Hepatocyte (in vitro differentiated cells): ENCODE measurements at regions not wholly inside any gene's neighbourhood (a gene's known extent, or its start where the extent isn't known, plus 50 kb on each side); places are given as distances from the start of the nearest gene placed in this dataset.
"Not testable (repeated sequence)": the region's sequence is repeated elsewhere in the genome, so short reads cannot be mapped to it uniquely, and the experiment has no call there.

Source experiments
- DNase-seq: peaks from one replicate; pipeline ENCODE4 v3.0.0-alpha.2; 2016; ENCODE audit warnings: low spot score
- H2AFZ ChIP-seq: fragments of 200-600 bp; sonication (generic); 2 replicates; pipeline ENCODE4 v1.6.0; 2016; ENCODE audit warnings: antibody characterized with exemption, mild to moderate bottlenecking
- H3K27ac ChIP-seq: fragments of 200-600 bp; sonication (generic); 2 replicates; pipeline ENCODE4 v1.5.1; 2016; ENCODE audit warnings: mild to moderate bottlenecking
- H3K27me3 ChIP-seq: fragments of 200-600 bp; sonication (generic); 2 replicates; pipeline ENCODE4 v1.6.1; 2016
- H3K36me3 ChIP-seq: fragments of 200-600 bp; sonication (generic); replicated peaks from 2 replicates; pipeline ENCODE4 v1.5.1; 2016; ENCODE audit warnings: low read depth; ENCODE audit not compliant: insufficient read depth
- H3K4me1 ChIP-seq: fragments of 200-600 bp; sonication (generic); 2 replicates; pipeline ENCODE4 v1.5.1; 2016; ENCODE audit warnings: mild to moderate bottlenecking, moderate library complexity; ENCODE audit not compliant: insufficient read depth
- H3K4me2 ChIP-seq: fragments of 200-600 bp; sonication (generic); 2 replicates; pipeline ENCODE4 v1.6.0; 2016
- H3K4me3 ChIP-seq: fragments of 200-600 bp; sonication (generic); 2 replicates; pipeline ENCODE4 v1.5.1; 2016; ENCODE audit warnings: mild to moderate bottlenecking
- H3K79me2 ChIP-seq: fragments of 200-600 bp; sonication (generic); 2 replicates; pipeline ENCODE4 v1.6.0; 2017; ENCODE audit warnings: mild to moderate bottlenecking
- H3K9me2 ChIP-seq: fragments of 200-600 bp; sonication (generic); replicated peaks from 2 replicates; pipeline ENCODE4 v1.6.0; 2017; ENCODE audit warnings: mild to moderate bottlenecking; ENCODE audit not compliant: insufficient read depth
- H3K9me3 ChIP-seq: fragments of 200-600 bp; sonication (generic); 2 replicates; pipeline ENCODE4 v1.5.1; 2016; ENCODE audit warnings: low read depth, mild to moderate bottlenecking
- H4K20me1 ChIP-seq: fragments of 200-600 bp; sonication (generic); 2 replicates; pipeline ENCODE4 v1.6.0; 2016; ENCODE audit warnings: mild to moderate bottlenecking; ENCODE audit not compliant: insufficient read depth, poor library complexity, severe bottlenecking
- EZH2 ChIP-seq: fragments of 200-600 bp; sonication (generic); IDR thresholded peaks from 2 replicates; pipeline ENCODE4 v1.6.1; 2016; ENCODE audit warnings: antibody characterized with exemption, mild to moderate bottlenecking, borderline replicate concordance
- EZH2phosphoT487 ChIP-seq: fragments of 200-600 bp; sonication (generic); IDR thresholded peaks from one replicate; pipeline ENCODE4 v1.6.1; 2018; ENCODE audit warnings: antibody characterized with exemption, mild to moderate bottlenecking, low read depth, moderate library complexity; ENCODE audit not compliant: unreplicated experiment, severe bottlenecking
- WGBS: methylation state at CpG from one replicate; pipeline ENCODE4 v1.1.6; 2016; ENCODE audit warnings: low lambda C conversion rate; ENCODE audit errors: missing lambda C conversion rate; 5-methylcytosine and 5-hydroxymethylcytosine counted together
- TF ChIP-seq, protein P1 (sequence below): fragments of 200-600 bp; sonication (generic); IDR thresholded peaks from 2 replicates; pipeline ENCODE4 v1.5.1; 2016; ENCODE audit warnings: antibody characterized with exemption, mild to moderate bottlenecking; ENCODE audit not compliant: poor library complexity

- WGBS, result 80% methylated on average over 5 of the region's 5 CpGs
- no peak overlapping the region for H2AFZ ChIP-seq
- H3K27ac ChIP-seq, result no peak overlapping the region
- H4K20me1 ChIP-seq, result no peaks in the 10 kb centered on the region
- no peak overlapping the region for H3K4me2 ChIP-seq
- H3K4me1 ChIP-seq, result no peaks in the 10 kb centered on the region
- no peaks in the 10 kb centered on the region for H3K9me2 ChIP-seq
- H3K9me3 ChIP-seq, result no peaks in the 10 kb centered on the region
- no peaks in the 10 kb centered on the region for H3K27me3 ChIP-seq
- no peaks in the 10 kb centered on the region for H3K36me3 ChIP-seq
- H3K4me3 ChIP-seq, result no peak overlapping the region
- H3K79me2 ChIP-seq, result no peaks in the 10 kb centered on the region
- no peak for DNase-seq
- TF ChIP-seq, protein P1, sequence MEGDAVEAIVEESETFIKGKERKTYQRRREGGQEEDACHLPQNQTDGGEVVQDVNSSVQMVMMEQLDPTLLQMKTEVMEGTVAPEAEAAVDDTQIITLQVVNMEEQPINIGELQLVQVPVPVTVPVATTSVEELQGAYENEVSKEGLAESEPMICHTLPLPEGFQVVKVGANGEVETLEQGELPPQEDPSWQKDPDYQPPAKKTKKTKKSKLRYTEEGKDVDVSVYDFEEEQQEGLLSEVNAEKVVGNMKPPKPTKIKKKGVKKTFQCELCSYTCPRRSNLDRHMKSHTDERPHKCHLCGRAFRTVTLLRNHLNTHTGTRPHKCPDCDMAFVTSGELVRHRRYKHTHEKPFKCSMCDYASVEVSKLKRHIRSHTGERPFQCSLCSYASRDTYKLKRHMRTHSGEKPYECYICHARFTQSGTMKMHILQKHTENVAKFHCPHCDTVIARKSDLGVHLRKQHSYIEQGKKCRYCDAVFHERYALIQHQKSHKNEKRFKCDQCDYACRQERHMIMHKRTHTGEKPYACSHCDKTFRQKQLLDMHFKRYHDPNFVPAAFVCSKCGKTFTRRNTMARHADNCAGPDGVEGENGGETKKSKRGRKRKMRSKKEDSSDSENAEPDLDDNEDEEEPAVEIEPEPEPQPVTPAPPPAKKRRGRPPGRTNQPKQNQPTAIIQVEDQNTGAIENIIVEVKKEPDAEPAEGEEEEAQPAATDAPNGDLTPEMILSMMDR, result no peak
- TF ChIP-seq EZH2phosphoT487 (no peak), EZH2 (no peak)
Measured at GRCh38 chr6:113370508-113371502, 486.3 kb upstream of the MARCKS start.

DNA sequence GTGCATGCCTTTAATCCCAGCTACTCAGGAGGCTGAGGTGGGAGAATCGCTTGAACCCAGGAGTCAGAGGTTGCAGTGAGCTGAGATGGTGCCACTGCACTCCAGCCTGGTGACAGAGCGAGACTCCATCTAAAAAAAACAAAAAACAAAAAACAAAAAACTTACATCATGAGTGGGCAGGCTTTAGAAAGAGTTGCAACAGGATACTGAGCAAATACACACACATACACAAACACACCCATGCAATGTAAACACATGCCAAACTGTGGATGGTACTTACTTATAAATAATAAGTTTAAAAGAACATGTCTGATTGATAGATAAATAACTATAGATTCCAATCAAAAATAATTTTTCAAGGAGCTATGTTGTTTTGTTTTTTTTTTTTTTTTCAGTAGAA, 481.7 kb upstream of the MARCKS start:
- not testable (repeated sequence) for H3K4me2 ChIP-seq, H2AFZ ChIP-seq, H3K36me3 ChIP-seq, H3K79me2 ChIP-seq, H3K9me2 ChIP-seq, H3K4me1 ChIP-seq, H3K27me3 ChIP-seq, H4K20me1 ChIP-seq, H3K9me3 ChIP-seq, DNase-seq, H3K27ac ChIP-seq, H3K4me3 ChIP-seq
- WGBS, result 92% methylated on average over 2 of the region's 2 CpGs

GRCh38 chr6:113375950-113376846, 480.9 kb upstream of the MARCKS start:
- Histone ChIP-seq H3K27me3 (no peaks in the 10 kb centered on the region), H2AFZ (no peak overlapping the region), H3K9me3 (no peaks in the 10 kb centered on the region), H3K4me3 (no peak overlapping the region), H4K20me1 (no peaks in the 10 kb centered on the region), H3K79me2 (no peaks in the 10 kb centered on the region), H3K4me2 (no peak overlapping the region), H3K36me3 (no peaks in the 10 kb centered on the region), H3K9me2 (no peaks in the 10 kb centered on the region), H3K27ac (no peak overlapping the region), H3K4me1 (no peaks in the 10 kb centered on the region)
- whole genome bisulfite sequencing, result 90% methylated on average over 7 of the region's 7 CpGs
- no peak for TF ChIP-seq EZH2phosphoT487
- no peak for TF ChIP-seq EZH2
- TF ChIP-seq, protein P1, result no peak
- no peak for DNase-seq

- no peak overlapping the region for H2AFZ ChIP-seq
- H3K36me3 ChIP-seq, result no peaks in the 10 kb centered on the region
- no peaks in the 10 kb centered on the region for H3K79me2 ChIP-seq
- no peaks in the 10 kb centered on the region for H3K9me3 ChIP-seq
- no peaks in the 10 kb centered on the region for H4K20me1 ChIP-seq
- H3K27me3 ChIP-seq, result no peaks in the 10 kb centered on the region
- H3K27ac ChIP-seq, result no peak overlapping the region
- H3K9me2 ChIP-seq, result no peaks in the 10 kb centered on the region
- 64% methylated on average over 1 of the region's 1 CpG for WGBS
- no peak overlapping the region for H3K4me2 ChIP-seq
- TF ChIP-seq EZH2phosphoT487 (no peak), EZH2 (no peak)
- TF ChIP-seq, protein P1, result no peak
- H3K4me3 ChIP-seq, result no peak overlapping the region
- DNase-seq, result no peak
- no peaks in the 10 kb centered on the region for H3K4me1 ChIP-seq
Measured at GRCh38 chr6:113376847-113377165, 480.3 kb upstream of the MARCKS start.
